ENCODE measurements at regions not wholly inside any gene's neighbourhood (a gene's known extent, or its start where the extent isn't known, plus 50 kb on each side); places are given as distances from the start of the nearest gene placed in this dataset.

DNA sequence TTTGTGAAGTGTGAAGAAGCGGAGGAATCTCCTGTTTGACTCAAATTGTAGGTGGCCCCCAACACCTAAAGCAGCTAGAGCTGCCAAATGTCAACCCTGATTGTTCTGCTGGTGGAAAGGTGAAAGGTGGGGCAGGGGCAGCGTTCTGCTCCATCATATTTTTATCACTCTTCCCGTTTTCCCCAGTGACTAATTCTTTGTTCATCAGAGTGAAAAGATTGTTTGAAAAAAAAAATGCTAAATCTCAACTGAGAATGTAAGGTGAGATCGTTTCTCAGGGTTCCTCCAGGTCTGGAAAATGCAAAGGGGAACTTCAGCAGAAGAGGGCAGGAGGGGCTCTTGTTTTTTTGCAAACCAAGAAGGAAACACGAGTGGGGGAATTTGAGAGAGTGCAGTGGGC, 137.7 kb downstream of the MN1 start:
- no peaks in the 10 kb centered on the region for H3K36me3 ChIP-seq (ENCODE audit: control insufficient read depth in 2 of 2, insufficient read depth in 2 of 2, low read length in 1 of 2)
- H3K4me1 ChIP-seq (ENCODE audit: control insufficient read depth in 2 of 2, insufficient read depth in 2 of 2, low read length in 2 of 2): no peaks in the 10 kb centered on the region
- DNase-seq (ENCODE audit: low read depth in 6 of 9, low spot score in 9 of 9): no peak
- WGBS: 39% methylated on average over 5 of the region's 5 CpGs
- no peak overlapping the region for H3K27ac ChIP-seq (ENCODE audit: low read depth in 1 of 2, low read length in 1 of 2)
- peaks cover 0 to 1% of the 10 kb centered on the region in 2 donors for H3K9me3 ChIP-seq (ENCODE audit: control insufficient read depth in 2 of 2, insufficient read depth in 1 of 2, low read length in 1 of 2)
- no peaks in the 10 kb centered on the region for H3K27me3 ChIP-seq (ENCODE audit: control insufficient read depth in 2 of 2, insufficient read depth in 1 of 2, low read length in 1 of 2)
- H3K4me3 ChIP-seq (ENCODE audit: low read length in 2 of 2): no peak overlapping the region

GRCh38 chr22:27666272-27666997, 135.1 kb downstream of the MN1 start:
- WGBS: 78% methylated on average over 4 of the region's 4 CpGs
- Histone ChIP-seq H3K9me3 (ENCODE audit: control insufficient read depth in 2 of 2, insufficient read depth in 1 of 2, low read length in 1 of 2) (peaks cover 0 to 1% of the 10 kb centered on the region in 2 donors), H3K4me1 (ENCODE audit: control insufficient read depth in 2 of 2, insufficient read depth in 2 of 2, low read length in 2 of 2) (peaks cover 3 to 17% of the 10 kb centered on the region in 2 donors)

DNA sequence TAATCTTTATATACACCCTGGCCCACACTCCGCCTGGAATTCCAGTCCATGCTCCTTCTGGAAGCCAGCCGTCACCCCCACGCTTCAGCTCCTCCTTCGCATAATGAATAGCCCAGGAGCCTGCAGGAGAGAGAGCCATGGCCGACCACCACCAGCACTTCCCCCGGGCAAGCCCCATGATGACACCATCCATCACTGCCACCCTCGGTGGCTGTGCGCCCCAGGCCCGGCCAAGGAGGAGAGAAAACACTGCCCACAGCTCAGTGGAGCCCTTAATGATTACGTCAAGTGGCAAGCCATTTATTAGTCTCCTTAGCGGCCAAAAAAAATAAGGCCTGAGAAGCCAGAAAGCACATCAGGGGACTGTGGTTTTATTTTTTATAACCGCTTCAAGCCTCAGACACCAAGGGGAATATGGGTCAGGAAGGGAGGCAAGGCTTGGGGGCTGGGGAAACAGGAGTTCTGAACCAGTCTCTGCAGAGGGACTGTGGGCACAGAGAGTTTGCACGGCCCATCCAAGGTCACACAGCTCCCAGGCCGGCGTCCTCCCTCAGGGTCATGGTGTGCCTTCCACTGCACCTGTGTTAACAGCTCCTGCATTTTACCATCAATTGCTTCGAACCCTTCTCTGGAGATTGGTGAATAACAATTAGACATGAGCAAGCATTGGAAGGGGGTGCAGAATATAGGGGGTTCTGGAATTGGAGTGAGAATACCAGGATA, 134.3 kb downstream of the MN1 start:
- H3K27me3 ChIP-seq (ENCODE audit: control insufficient read depth in 2 of 2, insufficient read depth in 1 of 2, low read length in 1 of 2): no peaks in the 10 kb centered on the region
- H3K27ac ChIP-seq (ENCODE audit: low read depth in 1 of 2, low read length in 1 of 2): no peak overlapping the region
- no peaks in the 10 kb centered on the region for H3K36me3 ChIP-seq (ENCODE audit: control insufficient read depth in 2 of 2, insufficient read depth in 2 of 2, low read length in 1 of 2)
- no peak overlapping the region for H3K4me3 ChIP-seq (ENCODE audit: low read length in 2 of 2)
- no peak for DNase-seq (ENCODE audit: low read depth in 6 of 9, low spot score in 9 of 9)
- H3K9me3 ChIP-seq (ENCODE audit: control insufficient read depth in 2 of 2, insufficient read depth in 1 of 2, low read length in 1 of 2): peaks cover 0 to 1% of the 10 kb centered on the region in 2 donors
- WGBS: 69% methylated on average over 16 of the region's 16 CpGs
- peaks cover 3 to 17% of the 10 kb centered on the region in 2 donors for H3K4me1 ChIP-seq (ENCODE audit: control insufficient read depth in 2 of 2, insufficient read depth in 2 of 2, low read length in 2 of 2)

More at GRCh38 chr22:27666272-27666997, 135.1 kb downstream of the MN1 start:
- Histone ChIP-seq H3K27ac (ENCODE audit: low read depth in 1 of 2, low read length in 1 of 2) (no peak overlapping the region), H3K27me3 (ENCODE audit: control insufficient read depth in 2 of 2, insufficient read depth in 1 of 2, low read length in 1 of 2) (no peaks in the 10 kb centered on the region), H3K4me3 (ENCODE audit: low read length in 2 of 2) (no peak overlapping the region), H3K36me3 (ENCODE audit: control insufficient read depth in 2 of 2, insufficient read depth in 2 of 2, low read length in 1 of 2) (no peaks in the 10 kb centered on the region)
- no peak for DNase-seq (ENCODE audit: low read depth in 6 of 9, low spot score in 9 of 9)

GRCh38 chr22:27668828-27669797, 132.4 kb downstream of the MN1 start:
- Histone ChIP-seq H3K9me3 (ENCODE audit: control insufficient read depth in 2 of 2, insufficient read depth in 1 of 2, low read length in 1 of 2) (no peaks in the 10 kb centered on the region), H3K4me1 (ENCODE audit: control insufficient read depth in 2 of 2, insufficient read depth in 2 of 2, low read length in 2 of 2) (peaks cover 3 to 17% of the 10 kb centered on the region in 2 donors), H3K4me3 (ENCODE audit: low read length in 2 of 2) (no peak overlapping the region), H3K27me3 (ENCODE audit: control insufficient read depth in 2 of 2, insufficient read depth in 1 of 2, low read length in 1 of 2) (no peaks in the 10 kb centered on the region), H3K27ac (ENCODE audit: low read depth in 1 of 2, low read length in 1 of 2) (no peak overlapping the region), H3K36me3 (ENCODE audit: control insufficient read depth in 2 of 2, insufficient read depth in 2 of 2, low read length in 1 of 2) (no peaks in the 10 kb centered on the region)
- 28% methylated on average over 7 of the region's 7 CpGs for WGBS
- no peak for DNase-seq (ENCODE audit: low read depth in 6 of 9, low spot score in 9 of 9)

DNA sequence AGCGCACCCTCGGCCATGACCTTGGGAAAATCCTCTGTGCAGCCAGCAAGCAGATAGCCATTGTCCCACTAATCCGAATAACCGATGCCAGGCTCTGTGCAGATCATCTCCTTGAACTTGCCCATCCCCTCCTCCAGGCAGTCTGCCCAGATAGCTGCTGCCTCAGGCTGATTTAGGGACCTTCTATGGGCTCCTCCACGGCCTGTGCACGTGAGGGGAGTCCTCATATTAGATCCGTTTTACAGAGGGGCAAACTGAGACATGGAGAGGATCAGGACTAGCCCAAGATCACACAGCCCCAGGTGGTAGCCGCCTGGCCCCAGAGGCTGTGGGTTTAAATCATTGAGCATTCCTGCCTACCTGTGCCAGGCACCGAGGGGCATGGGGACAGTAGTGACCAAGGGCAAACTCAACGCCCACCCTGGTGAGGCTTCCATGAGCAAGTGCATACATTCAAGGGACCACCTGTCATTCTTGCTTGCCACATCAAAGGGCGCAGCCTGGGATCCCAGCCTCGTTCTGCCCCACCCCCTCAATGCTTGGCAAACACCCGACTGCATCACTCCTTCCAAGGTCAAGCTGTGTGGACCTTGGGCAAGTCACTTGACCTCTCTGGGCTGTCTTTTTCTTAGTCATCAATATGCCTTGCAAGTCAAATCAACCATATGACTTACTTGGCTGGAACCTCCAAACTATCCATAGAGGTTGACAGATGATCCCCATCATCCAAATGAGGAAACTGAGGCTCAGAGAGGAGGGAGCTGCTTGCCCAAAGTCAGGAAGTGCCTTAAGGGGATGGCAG, 131.6 kb downstream of the MN1 start:
- no peaks in the 10 kb centered on the region for H3K9me3 ChIP-seq (ENCODE audit: control insufficient read depth in 2 of 2, insufficient read depth in 1 of 2, low read length in 1 of 2)
- no peak overlapping the region for H3K4me3 ChIP-seq (ENCODE audit: low read length in 2 of 2)
- H3K27me3 ChIP-seq (ENCODE audit: control insufficient read depth in 2 of 2, insufficient read depth in 1 of 2, low read length in 1 of 2): no peaks in the 10 kb centered on the region
- no peaks in the 10 kb centered on the region for H3K36me3 ChIP-seq (ENCODE audit: control insufficient read depth in 2 of 2, insufficient read depth in 2 of 2, low read length in 1 of 2)
- peaks cover 3 to 17% of the 10 kb centered on the region in 2 donors for H3K4me1 ChIP-seq (ENCODE audit: control insufficient read depth in 2 of 2, insufficient read depth in 2 of 2, low read length in 2 of 2)
- no peak for DNase-seq (ENCODE audit: low read depth in 6 of 9, low spot score in 9 of 9)
- no peak overlapping the region for H3K27ac ChIP-seq (ENCODE audit: low read depth in 1 of 2, low read length in 1 of 2)
- 21% methylated on average over 13 of the region's 13 CpGs for WGBS

DNA sequence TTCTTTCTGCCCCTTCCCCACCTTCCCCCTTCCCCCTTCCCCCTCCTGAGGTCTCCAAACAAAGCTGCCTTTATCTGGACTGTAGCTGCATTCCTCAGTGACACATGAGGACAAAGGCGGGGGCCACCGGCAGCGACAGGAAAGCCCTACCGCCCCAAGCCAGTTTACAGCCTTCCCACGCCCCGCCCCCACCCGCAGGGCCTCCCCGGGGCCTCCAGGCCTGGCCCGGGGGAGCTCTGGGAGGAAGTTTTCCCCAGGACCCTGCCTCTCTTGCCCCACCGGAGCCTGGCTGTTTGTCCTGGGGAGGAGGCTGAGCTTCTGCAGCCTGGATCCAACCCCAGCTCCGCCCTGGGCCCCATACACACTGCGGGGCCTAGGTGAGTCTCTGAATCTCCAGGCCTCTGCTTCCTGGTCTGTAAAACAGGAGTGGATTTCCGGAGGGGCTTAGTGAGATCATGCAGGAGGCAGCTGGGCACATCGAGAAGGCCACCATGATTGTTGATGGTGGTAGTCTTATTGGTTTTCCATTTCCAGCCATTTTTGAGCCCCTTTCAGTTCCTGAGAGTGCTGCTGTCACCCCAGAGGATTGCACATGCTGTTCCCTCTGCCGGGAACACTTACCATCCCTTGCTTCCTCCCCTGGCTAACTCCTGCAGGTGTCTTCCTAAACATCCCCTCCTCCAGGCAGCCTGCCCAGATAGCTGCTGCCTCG, 130.7 kb downstream of the MN1 start:
- Histone ChIP-seq H3K9me3 (ENCODE audit: control insufficient read depth in 2 of 2, insufficient read depth in 1 of 2, low read length in 1 of 2) (no peaks in the 10 kb centered on the region), H3K4me3 (ENCODE audit: low read length in 2 of 2) (no peak overlapping the region), H3K27ac (ENCODE audit: low read depth in 1 of 2, low read length in 1 of 2) (no peak overlapping the region), H3K27me3 (ENCODE audit: control insufficient read depth in 2 of 2, insufficient read depth in 1 of 2, low read length in 1 of 2) (no peaks in the 10 kb centered on the region), H3K4me1 (ENCODE audit: control insufficient read depth in 2 of 2, insufficient read depth in 2 of 2, low read length in 2 of 2) (peaks cover 3 to 17% of the 10 kb centered on the region in 2 donors), H3K36me3 (ENCODE audit: control insufficient read depth in 2 of 2, insufficient read depth in 2 of 2, low read length in 1 of 2) (no peaks in the 10 kb centered on the region)
- peak in 3 of 9 donors; percentile 3 to 36 (median 9) for DNase-seq (ENCODE audit: low read depth in 6 of 9, low spot score in 9 of 9)
- WGBS: 14% methylated on average over 16 of the region's 16 CpGs

DNA sequence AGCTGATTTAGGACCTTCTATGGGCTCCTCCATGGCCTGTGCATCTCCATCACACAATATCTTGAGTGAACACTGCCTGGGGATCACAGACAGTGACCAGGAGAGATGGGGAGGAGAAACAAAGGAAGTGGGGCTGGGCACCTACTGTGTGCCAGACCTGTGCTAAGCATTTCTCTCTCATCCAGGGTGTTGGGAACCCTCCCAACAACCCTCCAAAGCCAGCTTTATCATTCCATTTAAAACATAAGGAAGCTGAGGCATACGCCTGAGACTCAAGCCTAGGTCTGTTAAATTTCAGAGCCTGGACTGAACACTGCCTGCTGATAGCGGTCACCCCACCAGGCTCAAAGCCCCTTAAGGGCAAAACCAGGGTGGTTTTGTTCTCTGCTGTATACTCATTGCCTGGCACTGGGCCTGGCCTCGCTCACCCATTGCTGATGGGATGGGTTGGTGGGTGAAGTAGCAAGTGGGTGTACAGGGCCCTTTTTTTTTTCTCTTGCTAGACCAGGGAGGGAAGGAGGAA, 130.1 kb downstream of the MN1 start:
- Histone ChIP-seq H3K4me1 (ENCODE audit: control insufficient read depth in 2 of 2, insufficient read depth in 2 of 2, low read length in 2 of 2) (peaks cover 3 to 17% of the 10 kb centered on the region in 2 donors), H3K9me3 (ENCODE audit: control insufficient read depth in 2 of 2, insufficient read depth in 1 of 2, low read length in 1 of 2) (no peaks in the 10 kb centered on the region), H3K4me3 (ENCODE audit: low read length in 2 of 2) (no peak overlapping the region), H3K36me3 (ENCODE audit: control insufficient read depth in 2 of 2, insufficient read depth in 2 of 2, low read length in 1 of 2) (no peaks in the 10 kb centered on the region), H3K27me3 (ENCODE audit: control insufficient read depth in 2 of 2, insufficient read depth in 1 of 2, low read length in 1 of 2) (no peaks in the 10 kb centered on the region), H3K27ac (ENCODE audit: low read depth in 1 of 2, low read length in 1 of 2) (no peak overlapping the region)
- no peak for DNase-seq (ENCODE audit: low read depth in 6 of 9, low spot score in 9 of 9)
- WGBS: 97% methylated on average over 3 of the region's 3 CpGs
